HFF-Myc (cell line): ENCODE measurements at regions not wholly inside any gene's neighbourhood (a gene's known extent, or its start where the extent isn't known, plus 50 kb on each side); places are given as distances from the start of the nearest gene placed in this dataset.

Experiments used
- DNase-seq: peaks from one replicate; pipeline ENCODE4 v3.0.0-alpha.2; 2011; ENCODE audit warnings: low read depth; ENCODE audit errors: extremely low read depth
- H3K4me3 ChIP-seq: replicated peaks from 2 replicates; pipeline ENCODE4 v1.5.1; 2011; ENCODE audit warnings: low read depth, mild to moderate bottlenecking, control low read depth, low read length
- CTCF ChIP-seq: IDR thresholded peaks from 2 replicates; pipeline ENCODE4 v1.5.1; 2012; ENCODE audit warnings: mild to moderate bottlenecking, low read depth, low read length, control low read depth; ENCODE audit errors: missing control alignments

- DNase-seq, result no peak
- no peak for TF ChIP-seq CTCF
- H3K4me3 ChIP-seq, result no peak overlapping the region
Observed at GRCh38 chr1:29953961-29954360, 717.6 kb downstream of the PTPRU start.

- H3K4me3 ChIP-seq, result no peak overlapping the region
- no peak for DNase-seq
- no peak for TF ChIP-seq CTCF
Observed at GRCh38 chr1:29949676-29950075, 713.4 kb downstream of the PTPRU start.

- no peak for TF ChIP-seq CTCF
- H3K4me3 ChIP-seq, result no peak overlapping the region
- no peak for DNase-seq
Observed at GRCh38 chr1:29948581-29948980, 712.3 kb downstream of the PTPRU start.

GRCh38 chr1:29946057-29946456, 709.7 kb downstream of the PTPRU start:
- DNase-seq, result no peak
- no peak overlapping the region for H3K4me3 ChIP-seq
- no peak for TF ChIP-seq CTCF

GRCh38 chr1:29945426-29945825, 709.1 kb downstream of the PTPRU start:
- DNase-seq, result no peak
- no peak for TF ChIP-seq CTCF
- H3K4me3 ChIP-seq, result no peak overlapping the region

- DNase-seq, result no peak
- TF ChIP-seq CTCF, result no peak
- no peak overlapping the region for H3K4me3 ChIP-seq
Observed at GRCh38 chr1:29944253-29944905, 708.1 kb downstream of the PTPRU start.

GRCh38 chr1:29943034-29943433, 706.7 kb downstream of the PTPRU start:
- no peak for TF ChIP-seq CTCF
- no peak overlapping the region for H3K4me3 ChIP-seq
- no peak for DNase-seq
